Prostate gland (tissue), 2 donors: ENCODE measurements at regions not wholly inside any gene's neighbourhood (a gene's known extent, or its start where the extent isn't known, plus 50 kb on each side); places are given as distances from the start of the nearest gene placed in this dataset.

Experiments used
- CTCF ChIP-seq, 4 experiments: fragments of 200-600 bp in 2 of 4; fragments of 450-650 bp in 2 of 4; sonication (generic) in 2 of 4; IDR thresholded peaks; 1 replicate in 3 of 4; 2 replicates in 1 of 4; pipeline ENCODE4 v1.5.1; 2016 to 2019; ENCODE audit warnings: antibody characterized with exemption in 4 of 4, mild to moderate bottlenecking in 2 of 4, moderate library complexity in 2 of 4
- POLR2AphosphoS5 ChIP-seq: sonication (generic); formaldehyde crosslinking; IDR thresholded peaks from one replicate; pipeline ENCODE4 v1.6.1; 2017; ENCODE audit warnings: antibody characterized with exemption

GRCh38 chr4:42313872-42314271 lies 83.4 kb upstream of the SHISA3 start:
- no peak for TF ChIP-seq POLR2AphosphoS5
- TF ChIP-seq CTCF (IDR thresholded peaks at IDR 0.05), result no peak
